IMR-90 (cell line): ENCODE measurements at regions not wholly inside any gene's neighbourhood (a gene's known extent, or its start where the extent isn't known, plus 50 kb on each side); places are given as distances from the start of the nearest gene placed in this dataset.

Experiments
- ATAC-seq: fragments of 200-7000 bp; cut with Tn5 transposase; 2 replicates; pipeline ENCODE4 v1.9.1; 2020; ENCODE audit warnings: low read depth, mild to moderate bottlenecking, moderate library complexity
- BruUV-seq: library from RNA; stranded (reverse); fragments of 400-500 nt; replicated peaks from 2 replicates; lab custom pipeline; 2021; lab: Mats Ljungman, UMichigan
- CTCF ChIA-PET: fragments of 300-600 bp; formaldehyde crosslinking; extraction: SDS; loops from one replicate; lab custom pipeline; 2021; ENCODE audit warnings: antibody characterized with exemption; lab: Yijun Ruan, JAX
- POLR2A ChIA-PET: fragments of 300-600 bp; sonication (Branson Sonifier 250); formaldehyde crosslinking; loops from one replicate; lab custom pipeline; 2022; ENCODE audit warnings: antibody characterized with exemption; ENCODE audit not compliant: unreplicated experiment; lab: Charles Lee
- DNase-seq: peaks from one replicate; pipeline ENCODE4 v3.0.0; 2013
- H2AFZ ChIP-seq: replicated peaks from 2 replicates; pipeline ENCODE3; 2013; ENCODE audit warnings: low read length, mild to moderate bottlenecking; ENCODE audit not compliant: poor library complexity
- H2AK5ac ChIP-seq: 2 replicates; pipeline ENCODE4 v1.6.1; 2013; ENCODE audit warnings: low read depth, low read length, inconsistent platforms
- H2AK9ac ChIP-seq: replicated peaks from 2 replicates; pipeline ENCODE3; 2013; ENCODE audit warnings: mild to moderate bottlenecking, low read depth, low read length, moderate library complexity; ENCODE audit not compliant: poor library complexity
- H2BK120ac ChIP-seq: 2 replicates; pipeline ENCODE4 v1.6.1; 2013; ENCODE audit warnings: low read depth, low read length, inconsistent platforms
- H2BK15ac ChIP-seq: 3 replicates; pipeline ENCODE4 v1.6.1; 2013; ENCODE audit warnings: low read depth, low read length, inconsistent platforms
- H2BK20ac ChIP-seq: 2 replicates; pipeline ENCODE4 v1.6.1; 2013; ENCODE audit warnings: low read depth, mild to moderate bottlenecking, inconsistent platforms, low read length, moderate library complexity
- H2BK5ac ChIP-seq: 2 replicates; pipeline ENCODE4 v1.6.1; 2013; ENCODE audit warnings: mild to moderate bottlenecking, low read depth, low read length, inconsistent platforms; ENCODE audit not compliant: poor library complexity, severe bottlenecking
- H3K14ac ChIP-seq: replicated peaks from 2 replicates; pipeline ENCODE4 v1.6.1; 2013; ENCODE audit warnings: low read depth, low read length, inconsistent platforms
- H3K18ac ChIP-seq: 2 replicates; pipeline ENCODE4 v1.6.1; 2013; ENCODE audit warnings: low read depth, low read length, control low read depth
- H3K23ac ChIP-seq: 2 replicates; pipeline ENCODE4 v1.6.1; 2013; ENCODE audit warnings: low read depth, low read length, inconsistent platforms
- H3K27ac ChIP-seq: 2 replicates; pipeline ENCODE4 v1.5.1; 2013; ENCODE audit warnings: mild to moderate bottlenecking, control low read depth, low read length; ENCODE audit not compliant: insufficient read depth
- H3K27me3 ChIP-seq: 2 replicates; pipeline ENCODE4 v1.6.1; 2013; ENCODE audit warnings: low read length; ENCODE audit not compliant: control insufficient read depth, insufficient read depth
- H3K36me3 ChIP-seq: 2 replicates; pipeline ENCODE4 v1.6.1; 2013; ENCODE audit warnings: low read length, mixed read lengths; ENCODE audit not compliant: control insufficient read depth, insufficient read depth
- H3K4ac ChIP-seq: 2 replicates; pipeline ENCODE4 v1.6.1; 2013; ENCODE audit warnings: low read depth, low read length, inconsistent platforms
- H3K4me1 ChIP-seq: 2 replicates; pipeline ENCODE4 v1.6.1; 2013; ENCODE audit warnings: low read length, mixed read lengths; ENCODE audit not compliant: control insufficient read depth, insufficient read depth
- H3K4me2 ChIP-seq: 2 replicates; pipeline ENCODE4 v1.6.1; 2013; ENCODE audit warnings: low read depth, mild to moderate bottlenecking, control low read depth, low read length, moderate library complexity
- H3K4me3 ChIP-seq: 2 replicates; pipeline ENCODE4 v1.5.1; 2013; ENCODE audit warnings: low read depth, mild to moderate bottlenecking, control low read depth, low read length, moderate library complexity; ENCODE audit not compliant: insufficient read depth
- H3K56ac ChIP-seq: 2 replicates; pipeline ENCODE4 v1.6.1; 2013; ENCODE audit warnings: low read length, inconsistent platforms; ENCODE audit not compliant: insufficient read depth; ENCODE audit errors: extremely low read depth
- H3K79me1 ChIP-seq, 2 experiments: 2 replicates each; pipeline ENCODE4 v1.6.1; 2013; ENCODE audit warnings: low read length in 2 of 2, inconsistent platforms in 1 of 2, low read depth in 1 of 2
- H3K9ac ChIP-seq: 2 replicates; pipeline ENCODE4 v1.6.1; 2013; ENCODE audit warnings: low read depth, low read length, control low read depth
- H3K9me1 ChIP-seq: 2 replicates; pipeline ENCODE4 v1.6.1; 2013; ENCODE audit warnings: low read length, inconsistent platforms; ENCODE audit not compliant: insufficient read depth
- H3K9me3 ChIP-seq: 2 replicates; pipeline ENCODE4 v1.6.1; 2013; ENCODE audit warnings: low read length; ENCODE audit not compliant: control insufficient read depth, insufficient read depth
- H4K20me1 ChIP-seq: 2 replicates; pipeline ENCODE4 v1.6.1; 2013; ENCODE audit warnings: low read length, inconsistent platforms; ENCODE audit not compliant: insufficient read depth
- H4K5ac ChIP-seq: 2 replicates; pipeline ENCODE4 v1.6.1; 2013; ENCODE audit warnings: mild to moderate bottlenecking, low read depth, low read length, control low read depth
- H4K8ac ChIP-seq, 2 experiments: 2 replicates each; pipeline ENCODE4 v1.6.1; 2013; ENCODE audit warnings: low read depth in 2 of 2, low read length in 2 of 2, control low read depth in 1 of 2, inconsistent platforms in 1 of 2
- H4K91ac ChIP-seq: 2 replicates; pipeline ENCODE4 v1.6.1; 2013; ENCODE audit warnings: low read depth, low read length, inconsistent platforms; ENCODE audit not compliant: insufficient read depth
- CEBPB ChIP-seq: IDR thresholded peaks from 2 replicates; pipeline ENCODE4 v1.6.1; 2012; ENCODE audit warnings: low read depth, low read length, improper control_type of control experiment
- MXI1 ChIP-seq: IDR thresholded peaks from 2 replicates; pipeline ENCODE4 v1.6.1; 2012; ENCODE audit warnings: low read depth, mild to moderate bottlenecking, low read length, moderate library complexity, borderline replicate concordance
- RAD21 ChIP-seq: IDR thresholded peaks from 2 replicates; pipeline ENCODE4 v1.6.1; 2012; ENCODE audit warnings: low read length, improper control_type of control experiment
- USF2 ChIP-seq: fragments of 150-350 bp; IDR thresholded peaks from 2 replicates; pipeline ENCODE4 v1.6.1; 2017; ENCODE audit warnings: mild to moderate bottlenecking, antibody characterized with exemption, low read length, low read depth
- WGBS, 2 experiments: methylation state at CpG; one replicate each; pipeline versions ENCODE4 v1.1.5 to v1.1.7; 2013; ENCODE audit warnings: missing lambda C conversion rate in 2 of 2; ENCODE audit not compliant: insufficient read length in 1 of 2; ENCODE audit errors: extremely low coverage in 2 of 2; 5-methylcytosine and 5-hydroxymethylcytosine counted together
- dilution Hi-C: fragments of 300-500 bp; cut with HindIII; formaldehyde crosslinking; loops from one replicate; pipeline ENCODE4 v1.14.3; 2018; ENCODE audit warnings: low sequenced_read_pairs; ENCODE audit not compliant: unreplicated experiment
- in situ Hi-C: fragments of 300-500 bp; cut with MboI; formaldehyde crosslinking; loops from 3 replicates; pipeline ENCODE4 v1.14.3; 2019; ENCODE audit warnings: low sequenced_read_pairs, inconsistent platforms, mixed read lengths
- intact Hi-C: fragments of 100-400 bp; cut with micrococcal nuclease; formaldehyde crosslinking; loops from 2 replicates; pipeline ENCODE4 v1.10.0; 2022

- Histone ChIP-seq H2BK5ac (no peak overlapping the region), H2BK15ac (no peak overlapping the region), H2AFZ (no peak overlapping the region), H3K14ac (no peak overlapping the region), H3K36me3 (no peaks in the 10 kb centered on the region), H2AK9ac (no peak overlapping the region), H3K79me1 (no peaks in the 10 kb centered on the region), H3K23ac (no peak overlapping the region), H3K4ac (no peak overlapping the region), H3K18ac (no peak overlapping the region), H3K27ac (no peak overlapping the region), H3K4me1 (no peaks in the 10 kb centered on the region), H2BK120ac (no peak overlapping the region), H2AK5ac (no peak overlapping the region), H4K8ac (no peak overlapping the region), H4K91ac (no peak overlapping the region), H3K9ac (no peak overlapping the region), H3K27me3 (no peaks in the 10 kb centered on the region), H3K4me2 (no peak overlapping the region), H3K56ac (no peak overlapping the region), H3K9me3 (peaks cover 8% of the 10 kb centered on the region), H3K4me3 (no peak overlapping the region), H4K5ac (no peak overlapping the region), H3K9me1 (no peaks in the 10 kb centered on the region), H2BK20ac (no peak overlapping the region), H4K20me1 (no peaks in the 10 kb centered on the region)
- in situ Hi-C loops = no loop called here
- TF ChIP-seq USF2 = no peak
- TF ChIP-seq MXI1 = no peak
- no peak for TF ChIP-seq RAD21
- no peak for TF ChIP-seq CEBPB
- DNase-seq (no peak), ATAC-seq (no peak)
- WGBS, 2 experiments = no CpG with 5 or more reads among the region's 8 CpGs
- BruUV-seq = no TSS peak
- CTCF ChIA-PET = no interaction called here
- intact Hi-C loops = no loop called here
- dilution Hi-C loops = no loop called here
- POLR2A ChIA-PET = no interaction called here
These were observed 543.8 kb downstream of the CBLN4 start for GRCh38 chr20:55461519-55461918.
